Ovary (tissue), 3 donors: ENCODE measurements at regions not wholly inside any gene's neighbourhood (a gene's known extent, or its start where the extent isn't known, plus 50 kb on each side); places are given as distances from the start of the nearest gene placed in this dataset.

Source experiments
- EP300 ChIP-seq: sonication (generic); formaldehyde crosslinking; IDR thresholded peaks from one replicate; pipeline ENCODE4 v1.6.1; 2017; ENCODE audit warnings: antibody characterized with exemption
- POLR2A ChIP-seq: fragments of 450-650 bp; IDR thresholded peaks from one replicate; pipeline ENCODE4 v1.6.1; 2017; ENCODE audit warnings: antibody characterized with exemption, mild to moderate bottlenecking, moderate library complexity
- TF ChIP-seq, protein P1 (sequence below), 3 donors: fragments of 450-650 bp in 2 of 3; fragments of 200-600 bp in 1 of 3; IDR thresholded peaks; one replicate each; pipeline versions ENCODE4 v1.5.1 to v1.8.0; 2016 to 2022; ENCODE audit warnings: antibody characterized with exemption in 3 of 3, mild to moderate bottlenecking in 1 of 3
- donor health status: DM: no; HTN: no; CAD: no.

DNA sequence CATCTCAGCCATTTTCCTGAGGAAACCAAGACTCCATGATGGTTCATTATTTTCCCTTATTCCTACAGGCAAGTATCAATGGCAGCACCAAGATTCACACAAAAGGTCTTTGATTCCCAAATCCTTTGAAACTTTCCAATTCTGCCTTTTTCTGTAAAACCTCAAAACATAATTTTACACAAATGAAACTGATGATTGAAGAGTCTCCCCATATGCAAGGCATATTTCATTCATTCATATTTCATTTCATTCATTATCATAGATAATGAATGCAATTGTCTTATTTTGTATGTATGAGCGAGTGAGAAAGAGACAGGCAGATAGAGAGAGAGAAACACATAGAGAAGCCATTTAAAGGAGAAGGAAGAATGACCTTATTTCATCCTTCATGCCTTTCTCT, 172.8 kb downstream of the BTG1 start:
- TF ChIP-seq, protein P1, sequence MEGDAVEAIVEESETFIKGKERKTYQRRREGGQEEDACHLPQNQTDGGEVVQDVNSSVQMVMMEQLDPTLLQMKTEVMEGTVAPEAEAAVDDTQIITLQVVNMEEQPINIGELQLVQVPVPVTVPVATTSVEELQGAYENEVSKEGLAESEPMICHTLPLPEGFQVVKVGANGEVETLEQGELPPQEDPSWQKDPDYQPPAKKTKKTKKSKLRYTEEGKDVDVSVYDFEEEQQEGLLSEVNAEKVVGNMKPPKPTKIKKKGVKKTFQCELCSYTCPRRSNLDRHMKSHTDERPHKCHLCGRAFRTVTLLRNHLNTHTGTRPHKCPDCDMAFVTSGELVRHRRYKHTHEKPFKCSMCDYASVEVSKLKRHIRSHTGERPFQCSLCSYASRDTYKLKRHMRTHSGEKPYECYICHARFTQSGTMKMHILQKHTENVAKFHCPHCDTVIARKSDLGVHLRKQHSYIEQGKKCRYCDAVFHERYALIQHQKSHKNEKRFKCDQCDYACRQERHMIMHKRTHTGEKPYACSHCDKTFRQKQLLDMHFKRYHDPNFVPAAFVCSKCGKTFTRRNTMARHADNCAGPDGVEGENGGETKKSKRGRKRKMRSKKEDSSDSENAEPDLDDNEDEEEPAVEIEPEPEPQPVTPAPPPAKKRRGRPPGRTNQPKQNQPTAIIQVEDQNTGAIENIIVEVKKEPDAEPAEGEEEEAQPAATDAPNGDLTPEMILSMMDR (IDR thresholded peaks at IDR 0.05), result no peak
- TF ChIP-seq POLR2A (no peak), EP300 (no peak)
